ENCODE measurements at regions not wholly inside any gene's neighbourhood (a gene's known extent, or its start where the extent isn't known, plus 50 kb on each side); places are given as distances from the start of the nearest gene placed in this dataset.

- no peak overlapping the region for H3K4me3 ChIP-seq (ENCODE audit: low read depth, low read length)
- H3K36me3 ChIP-seq: no peaks in the 10 kb centered on the region
- H3K9me3 ChIP-seq (ENCODE audit: severe bottlenecking): peaks cover 5% of the 10 kb centered on the region
- TF ChIP-seq CTCF (IDR thresholded peaks at IDR 0.05; ENCODE audit: low read depth, low read length): no peak
- DNase-seq: no peak
- no peak overlapping the region for H3K27ac ChIP-seq
- H3K27me3 ChIP-seq (ENCODE audit: insufficient read depth, low read depth, severe bottlenecking): peaks cover 52% of the 10 kb centered on the region
Measured at GRCh38 chr1:147086129-147086528, 86.1 kb downstream of the PRKAB2 start.

GRCh38 chr1:147084273-147085096, 87.8 kb downstream of the PRKAB2 start:
- no peak for TF ChIP-seq CTCF (IDR thresholded peaks at IDR 0.05; ENCODE audit: low read depth, low read length)
- peaks cover 68% of the 10 kb centered on the region for H3K27me3 ChIP-seq (ENCODE audit: insufficient read depth, low read depth, severe bottlenecking)
- H3K4me3 ChIP-seq (ENCODE audit: low read depth, low read length): peak overlapping the region; percentile 59
- peak; percentile 91 for DNase-seq
- H3K36me3 ChIP-seq: no peaks in the 10 kb centered on the region
- peaks cover 5% of the 10 kb centered on the region for H3K9me3 ChIP-seq (ENCODE audit: severe bottlenecking)
- H3K27ac ChIP-seq: peak overlapping the region; percentile 87

- Histone ChIP-seq H3K9me3 (ENCODE audit: severe bottlenecking) (peaks cover 11% of the 10 kb centered on the region), H3K27me3 (ENCODE audit: insufficient read depth, low read depth, severe bottlenecking) (peaks cover 74% of the 10 kb centered on the region), H3K4me3 (ENCODE audit: low read depth, low read length) (peak overlapping the region; percentile 59), H3K27ac (no peak overlapping the region), H3K36me3 (no peaks in the 10 kb centered on the region)
- no peak for DNase-seq
- TF ChIP-seq CTCF (IDR thresholded peaks at IDR 0.05; ENCODE audit: low read depth, low read length): no peak
Measured at GRCh38 chr1:147083919-147084272, 88.4 kb downstream of the PRKAB2 start.

- Histone ChIP-seq H3K9me3 (ENCODE audit: severe bottlenecking) (peaks cover 34% of the 10 kb centered on the region), H3K27ac (no peak overlapping the region), H3K36me3 (no peaks in the 10 kb centered on the region), H3K27me3 (ENCODE audit: insufficient read depth, low read depth, severe bottlenecking) (peaks cover 89% of the 10 kb centered on the region), H3K4me3 (ENCODE audit: low read depth, low read length) (peak overlapping the region; percentile 39)
- DNase-seq: peak; percentile 72
- peak; percentile 91 for TF ChIP-seq CTCF (IDR thresholded peaks at IDR 0.05; ENCODE audit: low read depth, low read length)
Measured at GRCh38 chr1:147080671-147081394, 91.4 kb downstream of the PRKAB2 start.

- Histone ChIP-seq H3K27ac (no peak overlapping the region), H3K9me3 (ENCODE audit: severe bottlenecking) (peaks cover 36% of the 10 kb centered on the region), H3K4me3 (ENCODE audit: low read depth, low read length) (peak overlapping the region; percentile 39), H3K27me3 (ENCODE audit: insufficient read depth, low read depth, severe bottlenecking) (peaks cover 89% of the 10 kb centered on the region), H3K36me3 (no peaks in the 10 kb centered on the region)
- peak; percentile 30; the same call in 1 of the 2 replicates for TF ChIP-seq CTCF (IDR thresholded peaks at IDR 0.05; ENCODE audit: low read depth, low read length)
- peak; percentile 61 for DNase-seq
Measured at GRCh38 chr1:147080006-147080661, 92.1 kb downstream of the PRKAB2 start.

Data from WERI-Rb-1 (cell line).